C4-2B (cell line): ENCODE measurements at regions not wholly inside any gene's neighbourhood (a gene's known extent, or its start where the extent isn't known, plus 50 kb on each side); places are given as distances from the start of the nearest gene placed in this dataset.

Experiments used
- H3K27ac ChIP-seq: fragments of 450-650 bp; 2 replicates; pipeline ENCODE4 v1.5.1; 2017
- CTCF ChIP-seq: fragments of 450-650 bp; conservative IDR thresholded peaks from 2 replicates; pipeline ENCODE4 v1.5.1; 2017; ENCODE audit warnings: mild to moderate bottlenecking
- ZFX ChIP-seq: fragments of 450-650 bp; IDR thresholded peaks from 2 replicates; pipeline ENCODE4 v1.6.1; 2017

GRCh38 chr10:21205328-21205727 is 308.2 kb upstream of the NEBL start:
- TF ChIP-seq CTCF (no peak), ZFX (no peak)
- no peak overlapping the region for H3K27ac ChIP-seq

DNA sequence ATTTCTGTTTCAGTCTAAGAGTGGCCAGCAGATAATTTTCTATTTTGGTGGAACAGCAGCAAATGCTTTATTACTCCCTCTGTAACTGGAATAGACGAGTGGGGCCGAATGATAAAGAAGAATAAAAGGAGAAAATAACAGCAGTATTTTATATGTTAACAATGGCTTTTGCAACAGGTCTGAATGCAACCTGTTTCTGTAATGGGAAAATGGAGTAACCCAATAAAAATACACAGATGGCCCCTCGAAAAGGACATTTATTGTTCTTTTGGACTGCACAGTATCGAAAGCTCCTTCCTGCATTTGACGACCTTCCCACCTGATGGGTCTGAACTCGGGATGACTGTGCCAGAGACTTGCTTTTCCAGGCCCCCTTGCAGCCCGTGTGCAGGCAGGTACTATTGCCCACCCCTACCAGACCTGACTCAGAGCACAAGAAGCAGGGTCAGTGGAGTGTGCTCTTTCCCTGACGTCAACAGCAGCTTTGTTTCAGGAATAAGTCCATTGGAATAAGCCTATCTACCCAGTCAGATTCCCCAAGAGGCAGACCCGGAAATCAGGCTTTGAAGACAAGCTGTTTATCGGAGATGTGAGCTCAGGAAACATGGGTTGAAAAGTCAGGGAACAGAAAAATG is 306.5 kb upstream of the NEBL start:
- TF ChIP-seq ZFX = no peak
- TF ChIP-seq CTCF = no peak
- H3K27ac ChIP-seq = no peak overlapping the region

DNA sequence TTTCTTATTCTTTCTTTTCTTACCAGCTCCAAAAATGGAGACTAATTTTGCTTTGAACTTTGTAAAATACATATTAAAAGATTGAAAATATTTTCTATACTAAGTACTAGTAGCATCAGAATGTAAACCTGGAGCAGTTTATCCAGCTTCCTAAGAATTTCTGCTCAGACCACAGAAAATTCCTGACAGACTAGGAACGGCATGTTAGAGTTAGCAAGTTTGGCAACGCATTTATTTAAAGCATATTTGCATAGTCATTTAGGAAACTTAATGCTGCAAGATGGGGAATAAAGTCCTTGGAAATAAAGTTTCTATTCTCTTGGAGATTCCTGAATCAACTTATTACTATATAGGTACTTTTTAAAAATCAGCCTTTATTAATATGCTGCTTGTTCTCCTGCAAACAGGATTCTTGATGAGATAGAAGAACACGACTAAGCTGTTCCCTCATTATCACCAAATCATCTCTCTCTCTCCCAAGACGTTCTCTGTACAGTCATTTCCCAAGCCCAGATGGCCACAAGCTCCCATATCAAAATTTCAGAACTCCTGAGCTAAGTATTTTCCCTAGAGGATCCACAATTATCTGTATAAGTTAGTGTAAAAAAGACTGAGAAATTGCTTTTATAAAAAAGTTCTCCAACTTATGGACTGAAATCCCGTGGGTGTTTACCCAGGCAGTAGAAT is 305.8 kb upstream of the NEBL start:
- TF ChIP-seq CTCF (no peak), ZFX (no peak)
- no peak overlapping the region for H3K27ac ChIP-seq

DNA sequence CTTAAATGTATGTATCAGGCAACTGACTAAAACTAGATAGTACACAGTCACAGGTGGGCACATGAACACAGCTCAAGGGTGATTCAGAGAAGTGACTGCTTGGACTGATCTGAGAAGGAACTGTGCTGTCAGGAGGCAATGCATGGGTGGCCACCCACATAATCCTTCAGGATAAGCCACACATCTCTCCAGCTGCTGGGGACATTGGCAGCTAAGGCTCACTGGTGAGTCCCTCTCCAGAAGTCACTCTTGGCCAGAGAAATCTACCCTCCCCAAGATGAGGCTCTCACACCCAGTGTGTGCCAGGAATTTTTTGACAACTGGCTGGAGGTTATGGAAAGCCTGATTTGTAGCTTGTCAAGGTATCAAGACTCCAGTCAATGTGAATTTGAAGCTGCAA is 302.4 kb upstream of the NEBL start:
- TF ChIP-seq ZFX (no peak), CTCF (no peak)
- no peak overlapping the region for H3K27ac ChIP-seq

DNA sequence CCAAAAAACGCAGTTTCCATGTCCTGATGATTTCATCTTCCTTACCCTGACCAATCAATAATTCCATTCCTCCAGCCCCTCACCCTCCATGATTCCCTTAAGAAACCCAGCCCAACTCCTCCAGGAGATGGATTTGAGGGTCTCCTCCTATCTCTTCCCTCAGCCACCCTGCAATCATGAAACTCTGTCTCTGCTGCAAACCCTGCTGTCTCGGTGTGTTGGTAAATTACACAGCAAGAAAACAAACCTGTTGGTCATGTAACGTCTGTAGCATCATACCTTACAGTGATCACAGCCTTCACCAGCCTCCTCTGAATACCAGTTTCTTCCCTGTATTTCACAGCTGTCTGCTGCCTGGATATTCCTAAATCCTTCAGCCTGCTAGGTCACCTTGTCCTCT is 300.7 kb upstream of the NEBL start:
- no peak for TF ChIP-seq CTCF
- TF ChIP-seq ZFX = no peak
- H3K27ac ChIP-seq = no peak overlapping the region

GRCh38 chr10:21196822-21197395 is 299.8 kb upstream of the NEBL start:
- no peak overlapping the region for H3K27ac ChIP-seq
- TF ChIP-seq ZFX = no peak
- TF ChIP-seq CTCF = no peak

DNA sequence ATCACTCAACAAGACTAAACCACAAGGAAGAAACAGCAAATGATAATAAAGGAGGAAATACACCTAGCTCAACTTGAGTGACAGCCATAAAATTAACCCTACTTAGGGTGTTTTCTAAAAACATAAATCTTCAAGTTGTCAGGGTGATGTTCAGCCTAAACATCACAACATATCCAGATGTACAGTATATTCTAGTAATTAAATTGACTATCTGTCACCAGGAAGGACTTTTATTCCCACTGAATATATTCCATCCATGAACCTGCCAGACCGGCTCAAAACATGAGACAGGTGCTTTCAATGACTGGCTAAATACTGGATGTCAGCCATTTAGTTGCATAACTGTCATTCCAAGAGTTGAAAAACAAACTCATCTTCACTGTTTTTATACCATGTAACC is 298.1 kb upstream of the NEBL start:
- TF ChIP-seq ZFX (no peak), CTCF (no peak)
- H3K27ac ChIP-seq = no peak overlapping the region
